ENCODE measurements at regions not wholly inside any gene's neighbourhood (a gene's known extent, or its start where the extent isn't known, plus 50 kb on each side); places are given as distances from the start of the nearest gene placed in this dataset.
A peak's percentile ranks its signal among the peaks of the same experiment; 100 is the strongest.

- DNase-seq (ENCODE audit: insufficient read length, low spot score): no peak
- FAIRE-seq: peak; percentile 8
Observed at GRCh38 chr12:104399740-104400612, 56.8 kb upstream of the CHST11 start.

DNA sequence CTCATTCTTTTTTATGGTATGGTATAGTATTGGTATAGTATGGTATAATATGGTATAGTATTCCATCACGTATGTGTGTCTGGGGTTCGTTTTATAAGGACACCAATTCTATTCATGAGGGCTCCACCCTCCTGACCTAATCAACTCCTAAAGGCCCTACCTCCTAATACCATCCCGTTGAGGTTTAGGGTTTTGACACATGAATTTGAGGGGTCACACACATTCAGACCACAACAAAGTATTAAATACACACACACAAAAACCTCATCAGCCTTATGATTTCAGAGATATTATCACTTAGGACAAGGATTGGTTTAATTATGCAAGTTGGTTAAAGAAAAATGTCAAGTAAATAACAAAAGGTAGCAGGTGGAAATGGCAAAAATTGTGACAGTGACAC is 54.1 kb upstream of the CHST11 start:
- DNase-seq (ENCODE audit: insufficient read length, low spot score): no peak
- FAIRE-seq: no peak

DNA sequence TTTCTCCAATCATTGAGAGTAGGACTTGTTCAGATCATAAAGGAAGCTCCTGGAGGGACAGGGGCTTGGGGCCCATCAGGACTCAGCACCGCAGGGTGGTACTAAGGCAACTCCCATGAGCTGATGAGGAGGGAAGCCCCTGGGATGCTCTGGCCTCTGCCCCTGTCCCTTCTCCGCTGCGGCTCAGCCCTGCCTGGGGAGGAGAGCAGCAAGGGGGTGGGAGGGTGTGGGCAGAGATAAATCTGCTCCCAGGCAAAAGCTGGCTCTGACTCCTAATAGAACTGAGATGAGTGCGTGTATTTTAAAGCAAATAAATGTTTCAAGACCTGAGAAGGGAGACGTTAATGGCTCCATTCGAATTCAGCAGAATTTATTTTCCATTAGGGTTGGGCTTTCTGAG is 52.0 kb upstream of the CHST11 start:
- FAIRE-seq: no peak

DNA sequence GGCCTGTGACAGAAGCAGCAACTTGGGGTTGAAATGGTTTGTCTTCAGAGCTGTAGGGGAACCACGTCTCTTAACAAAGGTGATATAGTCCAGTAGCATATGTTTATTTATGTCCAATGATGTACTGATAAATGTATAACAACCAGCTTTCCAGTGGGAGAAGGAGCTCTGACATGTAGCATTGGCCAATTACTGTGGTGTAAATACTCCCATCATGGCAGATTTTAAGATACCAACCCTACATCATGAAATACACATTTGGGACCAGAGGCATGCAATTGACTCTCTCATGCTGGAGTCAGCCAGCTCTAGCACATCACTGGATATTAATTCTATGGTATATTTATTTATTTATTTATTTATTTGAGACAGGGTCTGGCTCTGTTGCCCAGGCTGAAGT is 50.6 kb upstream of the CHST11 start:
- DNase-seq (ENCODE audit: insufficient read length, low spot score) (no peak), FAIRE-seq (no peak)

More for the DNA sequence above, 52.0 kb upstream of the CHST11 start:
- no peak for DNase-seq (ENCODE audit: insufficient read length, low spot score)
